ENCODE measurements at regions not wholly inside any gene's neighbourhood (a gene's known extent, or its start where the extent isn't known, plus 50 kb on each side); places are given as distances from the start of the nearest gene placed in this dataset.
A peak's percentile ranks its signal among the peaks of the same experiment; 100 is the strongest.

DNA sequence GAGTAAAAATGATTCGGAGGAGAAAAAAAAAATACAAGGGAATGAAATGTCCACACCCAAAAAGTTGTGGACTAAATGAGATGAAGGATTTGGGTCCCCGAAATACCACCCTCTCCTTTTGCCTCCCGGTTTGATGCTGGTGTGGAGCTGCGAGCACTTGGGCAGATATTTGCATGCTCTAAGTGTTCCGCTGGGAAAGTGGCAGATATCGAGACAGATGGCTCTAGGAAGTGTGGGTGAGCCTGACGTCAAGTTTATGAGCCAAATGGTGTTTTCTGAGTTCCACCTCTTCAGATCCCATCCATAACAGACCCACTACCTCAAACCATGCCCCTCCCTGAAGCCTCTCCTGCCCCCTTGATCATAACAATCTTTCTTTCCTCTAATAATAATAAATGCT lies 228.6 kb downstream of the QDPR start:
- no peak for ATAC-seq (replicated peaks in 1 of 2)
- H3K27ac Mint-ChIP-seq: no peak overlapping the region
- H3K27me3 Mint-ChIP-seq (ENCODE audit: low read depth): peaks cover 18% of the 10 kb centered on the region
- no peak for DNase-seq
- no peaks in the 10 kb centered on the region for H3K4me1 Mint-ChIP-seq (ENCODE audit: low read depth)
- no peak overlapping the region for H3K4me3 Mint-ChIP-seq
- no peaks in the 10 kb centered on the region for H3K9me3 Mint-ChIP-seq
- no peaks in the 10 kb centered on the region for H3K36me3 Mint-ChIP-seq (ENCODE audit: insufficient read depth in 2 of 2)

DNA sequence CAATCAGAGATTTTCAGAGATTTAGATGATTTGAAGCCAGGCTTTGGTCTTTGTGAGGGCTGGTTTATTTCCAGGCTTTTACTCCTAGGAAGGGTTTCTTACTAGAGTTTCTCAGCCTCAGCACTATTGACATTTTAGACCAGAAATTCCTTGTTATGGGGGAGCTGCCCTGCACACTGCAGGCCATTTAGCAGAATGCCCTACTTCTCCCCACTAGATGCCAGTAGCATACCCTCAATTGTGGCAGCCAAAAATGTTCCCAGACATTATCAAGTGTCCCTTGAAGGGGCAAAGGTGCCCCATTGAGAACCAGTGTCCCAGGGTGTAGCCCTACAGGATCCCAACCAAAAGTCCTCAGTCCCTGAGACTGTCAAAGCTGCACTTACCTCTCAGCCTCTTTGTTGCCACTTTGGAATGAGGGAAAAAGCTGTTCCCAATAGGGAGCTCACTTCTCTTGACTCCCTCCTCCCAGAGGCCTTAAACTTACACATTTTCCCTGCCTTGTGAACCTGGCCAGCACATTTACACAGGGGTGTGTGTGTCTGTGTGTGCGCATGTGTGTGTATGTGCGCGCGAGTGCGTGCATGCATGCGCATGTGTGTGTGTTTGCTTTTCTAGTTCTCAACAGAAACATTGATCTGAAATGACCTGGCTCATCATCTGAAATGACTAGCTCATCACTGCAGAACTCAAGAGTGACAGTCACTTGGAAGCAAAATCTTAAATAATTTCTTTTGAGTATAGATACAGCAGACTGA lies 231.4 kb downstream of the QDPR start:
- Mint-ChIP-seq H3K27ac (no peak overlapping the region), H3K27me3 (ENCODE audit: low read depth) (peaks cover 18% of the 10 kb centered on the region), H3K4me3 (no peak overlapping the region), H3K36me3 (ENCODE audit: insufficient read depth in 2 of 2) (no peaks in the 10 kb centered on the region), H3K9me3 (no peaks in the 10 kb centered on the region), H3K4me1 (ENCODE audit: low read depth) (no peaks in the 10 kb centered on the region)
- DNase-seq (no peak), ATAC-seq (replicated peaks in 1 of 2) (no peak)

DNA sequence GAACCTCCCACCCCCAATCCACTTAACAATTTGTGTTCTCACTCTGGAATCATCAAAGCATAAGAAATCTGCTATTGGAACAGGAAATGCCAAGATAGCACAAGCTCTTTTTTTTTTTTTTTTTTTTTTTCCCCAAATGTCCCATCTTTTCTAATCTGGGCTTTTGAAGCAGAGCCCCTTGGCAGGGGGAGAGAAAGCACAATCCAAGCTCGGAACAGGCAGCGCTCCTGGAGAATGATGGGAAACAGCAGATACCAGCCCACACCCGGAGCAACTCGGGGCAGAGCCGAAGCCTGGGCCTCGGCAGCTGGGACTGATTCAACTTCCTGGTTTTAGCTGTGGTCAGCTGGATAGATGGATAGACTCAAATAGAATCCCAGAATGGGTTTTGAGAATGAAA lies 235.1 kb downstream of the QDPR start:
- no peak overlapping the region for H3K4me3 Mint-ChIP-seq
- no peak overlapping the region for H3K27ac Mint-ChIP-seq
- no peak for DNase-seq
- H3K36me3 Mint-ChIP-seq (ENCODE audit: insufficient read depth in 2 of 2): no peaks in the 10 kb centered on the region
- ATAC-seq (replicated peaks in 1 of 2): no peak
- H3K4me1 Mint-ChIP-seq (ENCODE audit: low read depth): no peaks in the 10 kb centered on the region
- no peaks in the 10 kb centered on the region for H3K27me3 Mint-ChIP-seq (ENCODE audit: low read depth)
- no peaks in the 10 kb centered on the region for H3K9me3 Mint-ChIP-seq

- H3K27me3 Mint-ChIP-seq (ENCODE audit: low read depth): no peaks in the 10 kb centered on the region
- no peak for DNase-seq
- no peak overlapping the region for H3K4me3 Mint-ChIP-seq
- no peaks in the 10 kb centered on the region for H3K4me1 Mint-ChIP-seq (ENCODE audit: low read depth)
- ATAC-seq (replicated peaks in 1 of 2): no peak
- no peaks in the 10 kb centered on the region for H3K36me3 Mint-ChIP-seq (ENCODE audit: insufficient read depth in 2 of 2)
- no peaks in the 10 kb centered on the region for H3K9me3 Mint-ChIP-seq
- no peak overlapping the region for H3K27ac Mint-ChIP-seq
Observed at GRCh38 chr4:17275836-17276235, 236.1 kb downstream of the QDPR start.

DNA sequence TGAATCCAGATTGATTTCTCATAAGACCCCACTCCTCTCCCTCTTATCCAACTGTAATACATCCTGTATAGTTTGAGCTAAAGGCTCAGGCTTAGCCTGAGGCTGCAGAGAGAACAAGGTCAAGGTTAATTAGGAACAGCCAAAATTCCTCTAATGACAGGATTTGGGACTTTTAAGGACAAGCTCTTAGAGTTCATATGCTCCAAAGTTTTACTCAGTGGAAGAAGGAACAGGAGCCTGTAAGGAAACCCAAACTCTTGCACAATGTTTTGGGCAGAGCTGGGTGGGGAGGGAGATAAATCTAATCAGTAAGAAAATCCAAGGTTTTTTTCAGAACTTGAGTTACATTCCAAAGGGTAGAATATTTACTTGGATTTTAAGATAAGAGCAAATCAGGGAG lies 238.8 kb downstream of the QDPR start:
- Mint-ChIP-seq H3K9me3 (no peaks in the 10 kb centered on the region), H3K4me3 (no peak overlapping the region), H3K27me3 (ENCODE audit: low read depth) (peaks cover 22% of the 10 kb centered on the region), H3K4me1 (ENCODE audit: low read depth) (no peaks in the 10 kb centered on the region), H3K27ac (no peak overlapping the region), H3K36me3 (ENCODE audit: insufficient read depth in 2 of 2) (no peaks in the 10 kb centered on the region)
- no peak for DNase-seq
- ATAC-seq (replicated peaks in 1 of 2): no peak

- H3K4me3 Mint-ChIP-seq: no peak overlapping the region
- H3K4me1 Mint-ChIP-seq (ENCODE audit: low read depth): no peaks in the 10 kb centered on the region
- peaks cover 22% of the 10 kb centered on the region for H3K27me3 Mint-ChIP-seq (ENCODE audit: low read depth)
Observed at GRCh38 chr4:17272154-17272553, 239.7 kb downstream of the QDPR start.

GRCh38 chr4:17265653-17266052 lies 246.2 kb downstream of the QDPR start:
- Mint-ChIP-seq H3K27ac (no peak overlapping the region), H3K4me3 (no peak overlapping the region), H3K27me3 (ENCODE audit: low read depth) (peaks cover 38% of the 10 kb centered on the region), H3K9me3 (no peaks in the 10 kb centered on the region), H3K4me1 (ENCODE audit: low read depth) (no peaks in the 10 kb centered on the region), H3K36me3 (ENCODE audit: insufficient read depth in 2 of 2) (no peaks in the 10 kb centered on the region)
- ATAC-seq (replicated peaks in 1 of 2): no peak
- DNase-seq: no peak

More at GRCh38 chr4:17272154-17272553, 239.7 kb downstream of the QDPR start:
- ATAC-seq (replicated peaks in 1 of 2) (no peak), DNase-seq (no peak)
- H3K9me3 Mint-ChIP-seq: no peaks in the 10 kb centered on the region
- no peaks in the 10 kb centered on the region for H3K36me3 Mint-ChIP-seq (ENCODE audit: insufficient read depth in 2 of 2)
- no peak overlapping the region for H3K27ac Mint-ChIP-seq

DNA sequence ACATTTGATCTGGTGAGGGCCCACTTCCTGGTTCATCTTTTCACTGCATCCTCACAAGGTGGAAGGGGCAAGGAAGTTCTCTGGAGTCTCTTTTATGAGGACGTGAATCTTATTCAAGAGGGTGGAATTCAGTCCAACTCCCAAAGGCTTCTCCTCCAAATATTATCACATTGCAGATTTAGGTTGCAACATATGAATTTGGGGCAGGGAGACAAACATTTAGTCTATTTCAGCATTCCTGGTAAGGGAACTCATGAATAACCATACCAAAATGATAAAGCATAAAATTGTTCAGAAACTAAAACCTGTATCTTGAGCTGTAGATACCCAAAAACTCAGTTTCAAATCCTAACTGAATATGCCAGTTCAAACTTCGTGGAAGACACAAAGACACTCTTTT lies 246.8 kb downstream of the QDPR start:
- Mint-ChIP-seq H3K9me3 (no peaks in the 10 kb centered on the region), H3K4me1 (ENCODE audit: low read depth) (no peaks in the 10 kb centered on the region), H3K27ac (no peak overlapping the region), H3K4me3 (no peak overlapping the region), H3K27me3 (ENCODE audit: low read depth) (peaks cover 38% of the 10 kb centered on the region), H3K36me3 (ENCODE audit: insufficient read depth in 2 of 2) (no peaks in the 10 kb centered on the region)
- DNase-seq: no peak
- no peak for ATAC-seq (replicated peaks in 1 of 2)

- H3K4me3 Mint-ChIP-seq: no peak overlapping the region
- H3K27me3 Mint-ChIP-seq (ENCODE audit: low read depth): peaks cover 15% of the 10 kb centered on the region
- peak; percentile 65 to 66 for ATAC-seq (replicated peaks in 1 of 2)
- no peaks in the 10 kb centered on the region for H3K4me1 Mint-ChIP-seq (ENCODE audit: low read depth)
- H3K36me3 Mint-ChIP-seq (ENCODE audit: insufficient read depth in 2 of 2): no peaks in the 10 kb centered on the region
- DNase-seq: no peak
- H3K9me3 Mint-ChIP-seq: peaks cover 0 to 1% of the 10 kb centered on the region in 2 donors
- no peak overlapping the region for H3K27ac Mint-ChIP-seq
Observed at GRCh38 chr4:17260166-17260907, 251.6 kb downstream of the QDPR start.

GRCh38 chr4:17258106-17258505 lies 253.8 kb downstream of the QDPR start:
- Mint-ChIP-seq H3K27ac (no peak overlapping the region), H3K36me3 (ENCODE audit: insufficient read depth in 2 of 2) (no peaks in the 10 kb centered on the region)
- DNase-seq: no peak

GRCh38 chr4:17252131-17252530 lies 259.8 kb downstream of the QDPR start:
- no peak for ATAC-seq (replicated peaks in 1 of 2)
- Mint-ChIP-seq H3K27me3 (ENCODE audit: low read depth) (peaks cover 25% of the 10 kb centered on the region), H3K9me3 (no peaks in the 10 kb centered on the region), H3K4me1 (ENCODE audit: low read depth) (no peaks in the 10 kb centered on the region), H3K4me3 (no peak overlapping the region), H3K36me3 (ENCODE audit: insufficient read depth in 2 of 2) (no peaks in the 10 kb centered on the region), H3K27ac (no peak overlapping the region)
- no peak for DNase-seq

More at GRCh38 chr4:17258106-17258505, 253.8 kb downstream of the QDPR start:
- Mint-ChIP-seq H3K4me1 (ENCODE audit: low read depth) (no peaks in the 10 kb centered on the region), H3K27me3 (ENCODE audit: low read depth) (peaks cover 20% of the 10 kb centered on the region), H3K4me3 (no peak overlapping the region), H3K9me3 (peaks cover 0 to 1% of the 10 kb centered on the region in 2 donors)
- no peak for ATAC-seq (replicated peaks in 1 of 2)

DNA sequence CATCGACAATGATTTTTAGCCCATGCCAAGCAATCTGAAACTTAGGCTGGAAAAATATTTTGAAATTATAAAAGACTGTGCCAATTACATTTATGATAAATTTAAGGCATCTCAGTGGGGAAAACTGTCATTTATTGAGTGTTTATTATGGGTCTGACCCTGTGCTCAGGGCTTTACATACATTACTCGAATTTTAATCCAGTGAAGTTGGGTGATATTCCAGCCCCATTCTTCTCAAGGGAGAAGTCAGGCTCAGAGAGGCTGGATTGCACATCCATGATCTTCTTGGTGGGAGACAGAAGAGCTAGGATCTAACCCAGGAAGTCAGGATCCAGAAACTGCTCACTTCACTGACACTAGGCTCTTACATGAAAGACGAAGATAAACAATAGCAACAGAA lies 260.8 kb downstream of the QDPR start:
- ATAC-seq (replicated peaks in 1 of 2) (no peak), DNase-seq (no peak)
- no peak overlapping the region for H3K27ac Mint-ChIP-seq
- no peaks in the 10 kb centered on the region for H3K9me3 Mint-ChIP-seq
- H3K36me3 Mint-ChIP-seq (ENCODE audit: insufficient read depth in 2 of 2): no peaks in the 10 kb centered on the region
- H3K27me3 Mint-ChIP-seq (ENCODE audit: low read depth): peaks cover 25% of the 10 kb centered on the region
- H3K4me3 Mint-ChIP-seq: no peak overlapping the region
- H3K4me1 Mint-ChIP-seq (ENCODE audit: low read depth): no peaks in the 10 kb centered on the region

GRCh38 chr4:17250591-17250990 lies 261.3 kb downstream of the QDPR start:
- H3K4me1 Mint-ChIP-seq (ENCODE audit: low read depth): no peaks in the 10 kb centered on the region
- H3K9me3 Mint-ChIP-seq: no peaks in the 10 kb centered on the region
- H3K36me3 Mint-ChIP-seq (ENCODE audit: insufficient read depth in 2 of 2): no peaks in the 10 kb centered on the region
- H3K27me3 Mint-ChIP-seq (ENCODE audit: low read depth): peaks cover 25% of the 10 kb centered on the region
- H3K27ac Mint-ChIP-seq: no peak overlapping the region
- DNase-seq: no peak
- no peak for ATAC-seq (replicated peaks in 1 of 2)
- H3K4me3 Mint-ChIP-seq: no peak overlapping the region

DNA sequence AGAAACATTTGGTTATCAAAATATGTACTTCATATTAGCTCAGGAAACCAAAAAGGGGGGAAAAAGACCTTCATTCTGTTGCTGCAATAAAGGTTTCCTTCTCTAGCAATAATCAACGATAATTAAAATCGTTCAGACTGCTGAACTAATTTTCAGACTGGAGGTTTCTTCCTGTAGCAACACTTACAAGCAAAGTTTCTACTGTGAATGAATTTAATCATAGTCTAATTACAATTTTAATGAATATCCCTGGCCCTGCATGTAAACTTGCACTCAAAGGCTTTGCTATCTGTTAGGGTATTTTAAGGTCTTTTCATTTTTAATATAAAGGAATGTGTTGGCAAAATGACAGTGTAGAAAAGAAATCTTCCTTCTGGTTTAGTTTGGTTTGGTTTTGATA lies 265.2 kb downstream of the QDPR start:
- Mint-ChIP-seq H3K4me3 (no peak overlapping the region), H3K27me3 (ENCODE audit: low read depth) (peaks cover 19% of the 10 kb centered on the region), H3K4me1 (ENCODE audit: low read depth) (no peaks in the 10 kb centered on the region), H3K9me3 (no peaks in the 10 kb centered on the region), H3K27ac (no peak overlapping the region), H3K36me3 (ENCODE audit: insufficient read depth in 2 of 2) (no peaks in the 10 kb centered on the region)
- DNase-seq (no peak), ATAC-seq (replicated peaks in 1 of 2) (no peak)
